ENCODE measurements at regions not wholly inside any gene's neighbourhood (a gene's known extent, or its start where the extent isn't known, plus 50 kb on each side); places are given as distances from the start of the nearest gene placed in this dataset.

GRCh38 chr2:2482851-2483250 is 151.8 kb upstream of the MYT1L start:
- TF ChIP-seq CTCF (IDR thresholded peaks at IDR 0.05), result no peak
- no peak for TF ChIP-seq EP300 (IDR thresholded peaks at IDR 0.05)
